ENCODE measurements at regions not wholly inside any gene's neighbourhood (a gene's known extent, or its start where the extent isn't known, plus 50 kb on each side); places are given as distances from the start of the nearest gene placed in this dataset.

GRCh38 chr13:88450515-88450914 is 779.3 kb downstream of the SLITRK5 start:
- H3K9me2 ChIP-seq (replicated peaks; ENCODE audit: insufficient read depth) = no peaks in the 10 kb centered on the region
- no peaks in the 10 kb centered on the region for H3K27me3 ChIP-seq
- no peak overlapping the region for H3K4me2 ChIP-seq
- H3K4me3 ChIP-seq = no peak overlapping the region
- no peaks in the 10 kb centered on the region for H3K4me1 ChIP-seq (ENCODE audit: insufficient read depth)
- H3K27ac ChIP-seq = no peak overlapping the region
- DNase-seq (ENCODE audit: low spot score) = no peak
- H4K20me1 ChIP-seq (ENCODE audit: insufficient read depth, poor library complexity, severe bottlenecking) = no peaks in the 10 kb centered on the region
- no peaks in the 10 kb centered on the region for H3K36me3 ChIP-seq (replicated peaks; ENCODE audit: insufficient read depth, low read depth)
- no peak overlapping the region for H2AFZ ChIP-seq
- 92% methylated on average over 2 of the region's 2 CpGs for WGBS (ENCODE audit: low lambda C conversion rate, missing lambda C conversion rate)
- H3K9me3 ChIP-seq (ENCODE audit: low read depth) = no peaks in the 10 kb centered on the region
- TF ChIP-seq EZH2phosphoT487 (IDR thresholded peaks at IDR 0.05; ENCODE audit: low read depth, severe bottlenecking, unreplicated experiment) = no peak
- TF ChIP-seq CTCF (IDR thresholded peaks at IDR 0.05; ENCODE audit: poor library complexity) = no peak
- no peak for TF ChIP-seq EZH2 (IDR thresholded peaks at IDR 0.05; ENCODE audit: borderline replicate concordance)
- no peaks in the 10 kb centered on the region for H3K79me2 ChIP-seq

- TF ChIP-seq EZH2phosphoT487 (IDR thresholded peaks at IDR 0.05; ENCODE audit: low read depth, severe bottlenecking, unreplicated experiment) (no peak), EZH2 (IDR thresholded peaks at IDR 0.05; ENCODE audit: borderline replicate concordance) (no peak), CTCF (IDR thresholded peaks at IDR 0.05; ENCODE audit: poor library complexity) (no peak)
- WGBS (ENCODE audit: low lambda C conversion rate, missing lambda C conversion rate) = 63% methylated on average over 3 of the region's 3 CpGs
- DNase-seq (ENCODE audit: low spot score) = no peak
Observed at GRCh38 chr13:88456151-88456550, 785.0 kb downstream of the SLITRK5 start.

GRCh38 chr13:88459331-88459730 is 788.2 kb downstream of the SLITRK5 start:
- no peaks in the 10 kb centered on the region for H3K9me2 ChIP-seq (replicated peaks; ENCODE audit: insufficient read depth)
- no peaks in the 10 kb centered on the region for H3K27me3 ChIP-seq
- no peak overlapping the region for H2AFZ ChIP-seq
- no peak overlapping the region for H3K27ac ChIP-seq
- H3K4me1 ChIP-seq (ENCODE audit: insufficient read depth) = no peaks in the 10 kb centered on the region
- no peaks in the 10 kb centered on the region for H3K36me3 ChIP-seq (replicated peaks; ENCODE audit: insufficient read depth, low read depth)
- no peaks in the 10 kb centered on the region for H3K79me2 ChIP-seq
- H3K9me3 ChIP-seq (ENCODE audit: low read depth) = no peaks in the 10 kb centered on the region
- DNase-seq (ENCODE audit: low spot score) = no peak
- H3K4me2 ChIP-seq = no peak overlapping the region
- H3K4me3 ChIP-seq = no peak overlapping the region
- TF ChIP-seq CTCF (IDR thresholded peaks at IDR 0.05; ENCODE audit: poor library complexity) = no peak
- TF ChIP-seq EZH2 (IDR thresholded peaks at IDR 0.05; ENCODE audit: borderline replicate concordance) = no peak
- TF ChIP-seq EZH2phosphoT487 (IDR thresholded peaks at IDR 0.05; ENCODE audit: low read depth, severe bottlenecking, unreplicated experiment) = no peak
- H4K20me1 ChIP-seq (ENCODE audit: insufficient read depth, poor library complexity, severe bottlenecking) = no peaks in the 10 kb centered on the region

More at GRCh38 chr13:88456151-88456550, 785.0 kb downstream of the SLITRK5 start:
- H3K4me2 ChIP-seq = no peak overlapping the region
- H3K9me2 ChIP-seq (replicated peaks; ENCODE audit: insufficient read depth) = no peaks in the 10 kb centered on the region
- no peak overlapping the region for H3K4me3 ChIP-seq
- H4K20me1 ChIP-seq (ENCODE audit: insufficient read depth, poor library complexity, severe bottlenecking) = no peaks in the 10 kb centered on the region
- no peaks in the 10 kb centered on the region for H3K79me2 ChIP-seq
- no peak overlapping the region for H2AFZ ChIP-seq
- H3K27me3 ChIP-seq = no peaks in the 10 kb centered on the region
- H3K27ac ChIP-seq = no peak overlapping the region
- H3K4me1 ChIP-seq (ENCODE audit: insufficient read depth) = no peaks in the 10 kb centered on the region
- H3K9me3 ChIP-seq (ENCODE audit: low read depth) = no peaks in the 10 kb centered on the region
- no peaks in the 10 kb centered on the region for H3K36me3 ChIP-seq (replicated peaks; ENCODE audit: insufficient read depth, low read depth)
